GM10248 (cell line): ENCODE measurements at regions not wholly inside any gene's neighbourhood (a gene's known extent, or its start where the extent isn't known, plus 50 kb on each side); places are given as distances from the start of the nearest gene placed in this dataset.

Experiments
- CTCF ChIA-PET: fragments of 300-600 bp; sonication (Branson Sonifier 250); formaldehyde crosslinking; extraction: SDS; loops from one replicate; lab custom pipeline; 2021; ENCODE audit warnings: antibody characterized with exemption; lab: Yijun Ruan, JAX
- POLR2A ChIA-PET: fragments of 350-650 bp; sonication (Branson Sonifier 250); formaldehyde crosslinking; extraction: SDS; loops from one replicate; lab custom pipeline; 2020; ENCODE audit warnings: antibody characterized with exemption; lab: Yijun Ruan, JAX
- DNase-seq: peaks from one replicate; pipeline ENCODE4 v3.0.0; 2012; ENCODE audit errors: extremely low spot score
- CTCF ChIP-seq: IDR thresholded peaks from 2 replicates; pipeline ENCODE4 v1.5.1; 2012; ENCODE audit warnings: mild to moderate bottlenecking, low read depth; ENCODE audit errors: extremely low read depth, missing control alignments, control extremely low read depth

DNA sequence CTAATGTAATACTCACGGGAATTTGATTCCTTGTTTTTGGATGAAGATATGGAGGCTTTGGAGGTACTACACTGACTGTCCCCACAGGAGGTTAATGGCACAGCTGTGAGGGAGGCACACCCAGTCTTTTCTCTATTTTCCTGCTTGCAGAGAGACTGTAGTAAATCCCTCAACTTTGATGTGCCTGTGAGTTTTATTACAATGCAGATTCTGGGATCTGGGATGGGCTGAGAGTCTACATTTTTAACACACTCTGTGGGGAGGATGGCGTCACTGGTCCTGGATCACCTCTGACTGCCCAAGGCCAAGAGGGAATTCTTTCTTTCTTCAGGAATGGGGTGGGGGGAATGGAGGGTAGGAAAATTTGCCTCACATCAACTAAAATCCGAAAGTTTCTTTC, 80.2 kb upstream of the NTM start:
- no peak for TF ChIP-seq CTCF
- CTCF ChIA-PET = interaction anchor here (0.9 kb wide), 1 partner anchor 15 kb away, joined by 5 read pairs; no protein-coding TSS in a partner anchor
- POLR2A ChIA-PET = no interaction called here
- no peak for DNase-seq

GRCh38 chr11:131295986-131296385, 74.4 kb upstream of the NTM start:
- POLR2A ChIA-PET = no interaction called here
- no peak for TF ChIP-seq CTCF
- CTCF ChIA-PET = interaction anchor here (1.0 kb wide), 1 partner anchor 15 kb away, joined by 3 read pairs; no protein-coding TSS in a partner anchor

GRCh38 chr11:131297441-131297840, 73.0 kb upstream of the NTM start:
- no peak for DNase-seq
- ChIA-PET POLR2A (no interaction called here), CTCF (no interaction called here)
- TF ChIP-seq CTCF = no peak

More at GRCh38 chr11:131295986-131296385, 74.4 kb upstream of the NTM start:
- no peak for DNase-seq

GRCh38 chr11:131299598-131300438, 70.6 kb upstream of the NTM start:
- POLR2A ChIA-PET = no interaction called here
- TF ChIP-seq CTCF = no peak
- no peak for DNase-seq
- CTCF ChIA-PET = no interaction called here

- DNase-seq = no peak
- POLR2A ChIA-PET = no interaction called here
- TF ChIP-seq CTCF = no peak
- CTCF ChIA-PET = no interaction called here
Observed at GRCh38 chr11:131300439-131300717, 70.0 kb upstream of the NTM start.

DNA sequence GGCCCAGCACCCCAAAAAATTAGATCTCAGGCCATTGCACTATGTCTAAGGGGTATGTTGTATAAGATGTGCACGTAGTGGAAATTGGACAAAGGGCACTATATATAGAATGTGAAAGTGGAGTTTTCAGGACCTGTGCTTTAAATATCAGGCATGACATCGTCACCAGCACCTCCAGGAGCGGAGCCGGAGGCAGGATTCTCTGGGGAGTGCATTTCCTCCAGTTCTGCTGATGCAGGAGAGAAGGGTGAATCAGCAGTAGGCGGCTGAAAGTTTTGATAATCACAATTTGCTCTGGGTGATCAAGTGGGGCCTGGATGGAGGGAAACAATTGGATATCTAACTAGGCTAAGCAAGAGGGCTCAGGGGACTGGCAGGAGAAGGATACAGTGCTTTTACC, 69.1 kb upstream of the NTM start:
- ChIA-PET CTCF (no interaction called here), POLR2A (no interaction called here)
- TF ChIP-seq CTCF = no peak
- no peak for DNase-seq
